Islet precursor cell (in vitro differentiated cells): ENCODE measurements at regions not wholly inside any gene's neighbourhood (a gene's known extent, or its start where the extent isn't known, plus 50 kb on each side); places are given as distances from the start of the nearest gene placed in this dataset.
"Not testable (repeated sequence)": the region's sequence is repeated elsewhere in the genome, so short reads cannot be mapped to it uniquely, and the experiment has no call there.

Source experiments
- DNase-seq: peaks from one replicate; pipeline ENCODE4 v3.0.0-alpha.2; 2018

GRCh38 chr13:54737211-54737610 lies 1708.6 kb downstream of the OLFM4 start:
- DNase-seq, result not testable (repeated sequence)

GRCh38 chr13:54742984-54743383 lies 1714.4 kb downstream of the OLFM4 start:
- no peak for DNase-seq

- no peak for DNase-seq
Measured at GRCh38 chr13:54744747-54745146, 1716.1 kb downstream of the OLFM4 start.

GRCh38 chr13:54750521-54750920 lies 1721.9 kb downstream of the OLFM4 start:
- DNase-seq, result no peak

- no peak for DNase-seq
Measured at GRCh38 chr13:54758795-54759194, 1730.2 kb downstream of the OLFM4 start.

GRCh38 chr13:54768214-54768613 lies 1739.6 kb downstream of the OLFM4 start:
- DNase-seq, result no peak

GRCh38 chr13:54775501-54776191 lies 1747.0 kb downstream of the OLFM4 start:
- DNase-seq, result no peak

GRCh38 chr13:54787754-54788153 lies 1759.1 kb downstream of the OLFM4 start:
- DNase-seq, result no peak

GRCh38 chr13:54799621-54800226 lies 1771.1 kb downstream of the OLFM4 start:
- no peak for DNase-seq

- no peak for DNase-seq
Measured at GRCh38 chr13:54802226-54802625, 1773.6 kb downstream of the OLFM4 start.

GRCh38 chr13:54805743-54806142 lies 1777.1 kb downstream of the OLFM4 start:
- no peak for DNase-seq

- DNase-seq, result peak; percentile 42
Measured at GRCh38 chr13:54821938-54822470, 1793.4 kb downstream of the OLFM4 start.

- DNase-seq, result not testable (repeated sequence)
Measured at GRCh38 chr13:54829391-54830068, 1800.9 kb downstream of the OLFM4 start.

- DNase-seq, result no peak
Measured at GRCh38 chr13:54836273-54836672, 1807.7 kb downstream of the OLFM4 start.

- no peak for DNase-seq
Measured at GRCh38 chr13:54841682-54842081, 1813.1 kb downstream of the OLFM4 start.

- DNase-seq, result no peak
Measured at GRCh38 chr13:54845351-54845965, 1816.8 kb downstream of the OLFM4 start.

GRCh38 chr13:54852831-54853230 lies 1824.2 kb downstream of the OLFM4 start:
- no peak for DNase-seq

- DNase-seq, result no peak
Measured at GRCh38 chr13:54859827-54860226, 1831.2 kb downstream of the OLFM4 start.

GRCh38 chr13:54875111-54875510 lies 1846.5 kb downstream of the OLFM4 start:
- no peak for DNase-seq

- DNase-seq, result no peak
Measured at GRCh38 chr13:54879036-54879435, 1850.4 kb downstream of the OLFM4 start.

- DNase-seq, result no peak
Measured at GRCh38 chr13:54884682-54885081, 1856.1 kb downstream of the OLFM4 start.

- DNase-seq, result peak; percentile 77
Measured at GRCh38 chr13:54890976-54891375, 1862.4 kb downstream of the OLFM4 start.

GRCh38 chr13:54901316-54901715 lies 1872.7 kb downstream of the OLFM4 start:
- no peak for DNase-seq
